ENCODE measurements at regions not wholly inside any gene's neighbourhood (a gene's known extent, or its start where the extent isn't known, plus 50 kb on each side); places are given as distances from the start of the nearest gene placed in this dataset.

DNA sequence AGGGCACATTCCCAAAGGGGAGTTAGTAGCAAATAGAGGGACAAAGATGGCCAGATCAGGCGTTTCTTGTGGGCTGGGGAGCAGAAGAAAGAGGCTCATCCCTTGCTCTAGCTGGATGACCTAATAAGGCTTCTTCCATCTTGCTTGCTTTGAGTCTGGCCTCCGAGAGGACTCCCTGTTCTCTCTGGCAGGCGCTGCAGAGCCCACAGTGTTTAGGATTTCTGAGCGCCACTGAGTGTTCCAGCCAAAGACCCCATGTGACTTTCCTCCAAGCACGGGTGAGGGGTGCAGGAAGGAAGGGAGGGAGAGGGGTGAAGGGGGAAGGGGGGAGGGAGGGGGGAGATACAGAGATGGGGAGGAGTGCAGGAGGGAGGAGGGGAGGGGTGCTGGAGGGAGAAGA is 203.8 kb upstream of the SVIL start:
- DNase-seq (ENCODE audit: low read depth): no peak
- TF ChIP-seq, protein P1, sequence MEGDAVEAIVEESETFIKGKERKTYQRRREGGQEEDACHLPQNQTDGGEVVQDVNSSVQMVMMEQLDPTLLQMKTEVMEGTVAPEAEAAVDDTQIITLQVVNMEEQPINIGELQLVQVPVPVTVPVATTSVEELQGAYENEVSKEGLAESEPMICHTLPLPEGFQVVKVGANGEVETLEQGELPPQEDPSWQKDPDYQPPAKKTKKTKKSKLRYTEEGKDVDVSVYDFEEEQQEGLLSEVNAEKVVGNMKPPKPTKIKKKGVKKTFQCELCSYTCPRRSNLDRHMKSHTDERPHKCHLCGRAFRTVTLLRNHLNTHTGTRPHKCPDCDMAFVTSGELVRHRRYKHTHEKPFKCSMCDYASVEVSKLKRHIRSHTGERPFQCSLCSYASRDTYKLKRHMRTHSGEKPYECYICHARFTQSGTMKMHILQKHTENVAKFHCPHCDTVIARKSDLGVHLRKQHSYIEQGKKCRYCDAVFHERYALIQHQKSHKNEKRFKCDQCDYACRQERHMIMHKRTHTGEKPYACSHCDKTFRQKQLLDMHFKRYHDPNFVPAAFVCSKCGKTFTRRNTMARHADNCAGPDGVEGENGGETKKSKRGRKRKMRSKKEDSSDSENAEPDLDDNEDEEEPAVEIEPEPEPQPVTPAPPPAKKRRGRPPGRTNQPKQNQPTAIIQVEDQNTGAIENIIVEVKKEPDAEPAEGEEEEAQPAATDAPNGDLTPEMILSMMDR (IDR thresholded peaks at IDR 0.05; ENCODE audit: insufficient read depth, low read depth, low read length): no peak
- ChIA-PET CTCF (interaction anchor here (1.9 kb wide), 1 partner anchor 9 kb away, joined by 7 read pairs; no protein-coding TSS in a partner anchor), POLR2A (no interaction called here)
- Histone ChIP-seq H3K36me3 (ENCODE audit: control insufficient read depth, insufficient read depth, low read length) (no peaks in the 10 kb centered on the region), H3K27me3 (ENCODE audit: control insufficient read depth, insufficient read depth, low read length) (peaks cover 10% of the 10 kb centered on the region), H3K4me3 (ENCODE audit: low read depth, low read length) (no peak overlapping the region)

GRCh38 chr10:29837586-29837985 is 202.8 kb upstream of the SVIL start:
- no peak for DNase-seq (ENCODE audit: low read depth)
- CTCF ChIA-PET: interaction anchor here (0.7 to 1.3 kb wide), 3 partner anchors 12 to 27 kb away, joined by 3 to 4 read pairs (median 3); no protein-coding TSS in a partner anchor
- no peak overlapping the region for H3K4me3 ChIP-seq (ENCODE audit: low read depth, low read length)
- POLR2A ChIA-PET: no interaction called here
- peaks cover 15% of the 10 kb centered on the region for H3K27me3 ChIP-seq (ENCODE audit: control insufficient read depth, insufficient read depth, low read length)
- TF ChIP-seq, protein P1 (IDR thresholded peaks at IDR 0.05; ENCODE audit: insufficient read depth, low read depth, low read length): no peak
- no peaks in the 10 kb centered on the region for H3K36me3 ChIP-seq (ENCODE audit: control insufficient read depth, insufficient read depth, low read length)

DNA sequence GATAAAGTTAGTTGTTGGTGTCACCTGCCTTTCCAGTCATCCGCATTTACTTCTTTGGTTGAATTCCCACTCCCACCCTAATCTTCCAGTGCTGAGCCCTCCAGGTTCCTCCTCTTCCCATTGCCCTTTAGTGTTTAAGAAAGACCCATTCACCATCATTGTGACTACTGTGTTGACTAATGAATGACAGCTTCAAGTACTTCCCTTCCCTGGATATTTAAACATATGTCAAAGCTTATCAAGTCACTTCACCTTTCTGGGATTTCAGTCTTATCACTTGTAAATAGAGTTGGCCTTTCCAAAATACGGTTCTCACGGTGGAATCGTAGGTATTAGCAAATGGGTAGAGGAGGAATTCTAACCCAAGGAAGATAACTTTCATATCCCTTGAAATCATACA is 201.6 kb upstream of the SVIL start:
- H3K27me3 ChIP-seq (ENCODE audit: control insufficient read depth, insufficient read depth, low read length): peaks cover 15% of the 10 kb centered on the region
- H3K4me3 ChIP-seq (ENCODE audit: low read depth, low read length): no peak overlapping the region
- TF ChIP-seq, protein P1 (IDR thresholded peaks at IDR 0.05; ENCODE audit: insufficient read depth, low read depth, low read length): no peak
- DNase-seq (ENCODE audit: low read depth): no peak
- POLR2A ChIA-PET: no interaction called here
- CTCF ChIA-PET: interaction anchor here (1.0 kb wide), 1 partner anchor 13 kb away, joined by 3 read pairs; no protein-coding TSS in a partner anchor
- no peaks in the 10 kb centered on the region for H3K36me3 ChIP-seq (ENCODE audit: control insufficient read depth, insufficient read depth, low read length)

DNA sequence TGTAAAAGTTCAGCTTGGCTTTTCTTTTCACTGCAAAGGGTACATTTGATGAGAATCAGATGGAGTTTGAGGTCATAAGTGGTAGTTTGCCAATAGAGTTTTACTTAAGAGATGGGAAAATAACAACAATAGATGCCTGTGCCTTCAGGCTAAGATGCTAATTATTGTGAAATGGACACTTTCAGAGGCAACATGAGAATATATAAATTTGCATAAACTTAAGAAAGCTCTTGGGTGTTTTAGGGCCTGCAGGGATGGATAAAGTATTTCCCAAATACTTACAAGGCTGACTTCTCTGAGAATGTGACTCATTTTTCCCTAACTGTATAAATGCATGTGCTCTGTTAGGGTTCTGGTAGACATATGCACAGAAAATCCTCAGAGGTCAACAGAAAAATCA is 200.3 kb upstream of the SVIL start:
- Histone ChIP-seq H3K4me3 (ENCODE audit: low read depth, low read length) (no peak overlapping the region), H3K27me3 (ENCODE audit: control insufficient read depth, insufficient read depth, low read length) (peaks cover 15% of the 10 kb centered on the region), H3K36me3 (ENCODE audit: control insufficient read depth, insufficient read depth, low read length) (no peaks in the 10 kb centered on the region)
- TF ChIP-seq, protein P1 (IDR thresholded peaks at IDR 0.05; ENCODE audit: insufficient read depth, low read depth, low read length): no peak
- CTCF ChIA-PET: interaction anchor here (1.0 to 1.4 kb wide), 3 partner anchors 11 to 300 kb away, joined by 3 read pairs; no protein-coding TSS in a partner anchor
- POLR2A ChIA-PET: interaction anchor here (0.6 kb wide), 1 partner anchor 38 kb away, joined by 4 read pairs; no protein-coding TSS in a partner anchor
- DNase-seq (ENCODE audit: low read depth): peak; percentile 16

GRCh38 chr10:29830531-29831512 is 196.1 kb upstream of the SVIL start:
- Histone ChIP-seq H3K27me3 (ENCODE audit: control insufficient read depth, insufficient read depth, low read length) (peaks cover 9% of the 10 kb centered on the region), H3K36me3 (ENCODE audit: control insufficient read depth, insufficient read depth, low read length) (no peaks in the 10 kb centered on the region), H3K4me3 (ENCODE audit: low read depth, low read length) (no peak overlapping the region)
- ChIA-PET CTCF (interaction anchor here (0.9 to 2.5 kb wide), 3 partner anchors 8 to 15 kb away, joined by 3 to 7 read pairs (median 3); no protein-coding TSS in a partner anchor), POLR2A (no interaction called here)
- TF ChIP-seq, protein P1 (IDR thresholded peaks at IDR 0.05; ENCODE audit: insufficient read depth, low read depth, low read length): no peak
- peak; percentile 19 for DNase-seq (ENCODE audit: low read depth)
